Retinal pigment epithelial cell (primary cell): ENCODE measurements at regions not wholly inside any gene's neighbourhood (a gene's known extent, or its start where the extent isn't known, plus 50 kb on each side); places are given as distances from the start of the nearest gene placed in this dataset.

Experiments used
- DNase-seq: peaks from one replicate; pipeline ENCODE4 v3.0.0-alpha.2; 2010; ENCODE audit warnings: low read depth
- H3K4me3 ChIP-seq: 2 replicates; pipeline ENCODE4 v1.5.1; 2011; ENCODE audit warnings: mild to moderate bottlenecking, low read length, control low read depth, moderate library complexity
- TF ChIP-seq, protein P1 (sequence below): conservative IDR thresholded peaks from 2 replicates; pipeline ENCODE4 v1.5.1; 2011; ENCODE audit warnings: low read depth, low read length, control low read depth, inconsistent platforms

DNA sequence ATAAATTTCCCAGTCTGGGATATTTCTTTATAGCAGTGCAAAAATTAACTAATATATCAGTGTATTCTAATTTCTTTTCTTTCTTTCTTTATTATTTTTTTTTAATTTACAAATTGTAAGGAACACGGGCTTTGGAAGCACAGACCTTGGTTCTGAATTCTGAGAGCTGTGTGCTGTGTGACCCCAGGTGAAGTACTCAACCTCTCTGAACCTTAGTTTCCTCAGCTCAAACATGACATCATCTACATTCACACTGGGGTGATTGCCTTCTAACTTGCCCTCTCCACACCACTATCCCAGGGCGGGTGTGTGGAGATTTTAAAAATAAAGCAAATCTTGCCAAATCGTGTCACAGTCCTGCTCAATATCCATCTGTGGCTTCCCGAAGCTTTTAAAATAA, 282.8 kb downstream of the C12orf75 start:
- H3K4me3 ChIP-seq = no peak overlapping the region
- TF ChIP-seq, protein P1, sequence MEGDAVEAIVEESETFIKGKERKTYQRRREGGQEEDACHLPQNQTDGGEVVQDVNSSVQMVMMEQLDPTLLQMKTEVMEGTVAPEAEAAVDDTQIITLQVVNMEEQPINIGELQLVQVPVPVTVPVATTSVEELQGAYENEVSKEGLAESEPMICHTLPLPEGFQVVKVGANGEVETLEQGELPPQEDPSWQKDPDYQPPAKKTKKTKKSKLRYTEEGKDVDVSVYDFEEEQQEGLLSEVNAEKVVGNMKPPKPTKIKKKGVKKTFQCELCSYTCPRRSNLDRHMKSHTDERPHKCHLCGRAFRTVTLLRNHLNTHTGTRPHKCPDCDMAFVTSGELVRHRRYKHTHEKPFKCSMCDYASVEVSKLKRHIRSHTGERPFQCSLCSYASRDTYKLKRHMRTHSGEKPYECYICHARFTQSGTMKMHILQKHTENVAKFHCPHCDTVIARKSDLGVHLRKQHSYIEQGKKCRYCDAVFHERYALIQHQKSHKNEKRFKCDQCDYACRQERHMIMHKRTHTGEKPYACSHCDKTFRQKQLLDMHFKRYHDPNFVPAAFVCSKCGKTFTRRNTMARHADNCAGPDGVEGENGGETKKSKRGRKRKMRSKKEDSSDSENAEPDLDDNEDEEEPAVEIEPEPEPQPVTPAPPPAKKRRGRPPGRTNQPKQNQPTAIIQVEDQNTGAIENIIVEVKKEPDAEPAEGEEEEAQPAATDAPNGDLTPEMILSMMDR = no peak
- no peak for DNase-seq

DNA sequence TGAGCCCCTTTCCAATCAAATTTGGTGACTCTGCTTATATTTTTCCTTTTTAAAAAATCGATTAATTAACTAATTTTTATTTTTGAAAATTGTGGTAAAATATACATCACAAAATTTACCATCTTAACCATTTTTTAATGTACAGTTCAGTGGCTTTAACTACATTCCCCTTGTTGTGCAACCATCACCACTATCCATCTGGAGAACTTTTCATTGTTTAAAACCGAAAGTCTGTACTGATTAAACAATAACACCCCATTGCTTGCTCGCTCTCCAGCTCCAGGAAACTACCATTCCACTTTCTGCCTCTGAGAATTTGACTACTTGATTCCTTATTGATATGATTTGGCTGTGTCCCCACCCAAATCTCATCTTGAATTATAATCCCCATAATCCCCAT, 283.4 kb downstream of the C12orf75 start:
- TF ChIP-seq, protein P1 = no peak
- DNase-seq = no peak
- H3K4me3 ChIP-seq = no peak overlapping the region

DNA sequence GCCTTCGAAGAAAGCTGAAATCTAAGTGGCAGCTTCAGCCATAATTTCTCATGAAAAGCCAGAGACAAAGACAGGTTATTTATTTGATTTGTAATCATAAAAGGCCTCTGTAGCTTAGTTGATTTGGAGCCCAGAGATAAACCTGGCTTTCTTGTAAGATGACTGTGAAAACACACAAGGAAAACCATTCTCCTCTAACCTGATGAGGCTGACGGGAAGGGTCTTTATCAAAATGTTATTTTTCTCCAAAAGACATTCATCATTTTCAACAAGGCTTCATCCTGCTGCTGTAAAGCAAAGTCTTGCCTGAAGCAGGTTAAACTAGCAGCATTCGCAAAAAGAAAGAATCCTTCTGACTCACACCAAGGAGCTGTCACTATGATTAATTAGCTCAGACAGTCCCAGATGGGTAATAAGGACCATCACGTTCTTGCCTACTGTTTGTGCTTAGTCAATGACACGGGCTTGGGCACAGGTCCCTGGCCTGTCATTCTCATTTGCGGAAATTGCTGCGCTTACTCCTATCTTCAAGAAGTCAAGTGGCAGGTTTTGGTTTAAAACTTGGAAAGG, 286.6 kb downstream of the C12orf75 start:
- TF ChIP-seq, protein P1 = no peak
- no peak for DNase-seq
- no peak overlapping the region for H3K4me3 ChIP-seq

DNA sequence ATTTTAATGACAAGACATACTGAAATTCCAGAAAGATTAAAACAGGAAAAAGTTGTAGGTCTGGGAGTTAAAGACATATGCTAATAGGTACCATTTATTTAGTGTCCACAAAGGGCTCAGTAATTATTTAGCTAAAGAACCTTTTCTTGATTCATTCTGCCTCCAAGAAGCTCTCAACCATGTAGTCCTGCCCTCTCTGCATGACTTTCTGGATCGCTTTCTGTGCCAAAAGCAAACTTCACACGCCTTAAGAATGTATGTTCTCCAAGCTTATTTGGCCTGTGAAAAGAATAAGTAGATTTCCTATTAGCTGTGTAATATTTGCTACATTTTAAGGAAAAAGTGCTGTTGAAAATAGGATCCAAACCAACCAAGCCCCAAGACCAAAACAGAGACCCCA, 291.7 kb downstream of the C12orf75 start:
- H3K4me3 ChIP-seq = no peak overlapping the region
- TF ChIP-seq, protein P1 = no peak
- peak; percentile 7 for DNase-seq

DNA sequence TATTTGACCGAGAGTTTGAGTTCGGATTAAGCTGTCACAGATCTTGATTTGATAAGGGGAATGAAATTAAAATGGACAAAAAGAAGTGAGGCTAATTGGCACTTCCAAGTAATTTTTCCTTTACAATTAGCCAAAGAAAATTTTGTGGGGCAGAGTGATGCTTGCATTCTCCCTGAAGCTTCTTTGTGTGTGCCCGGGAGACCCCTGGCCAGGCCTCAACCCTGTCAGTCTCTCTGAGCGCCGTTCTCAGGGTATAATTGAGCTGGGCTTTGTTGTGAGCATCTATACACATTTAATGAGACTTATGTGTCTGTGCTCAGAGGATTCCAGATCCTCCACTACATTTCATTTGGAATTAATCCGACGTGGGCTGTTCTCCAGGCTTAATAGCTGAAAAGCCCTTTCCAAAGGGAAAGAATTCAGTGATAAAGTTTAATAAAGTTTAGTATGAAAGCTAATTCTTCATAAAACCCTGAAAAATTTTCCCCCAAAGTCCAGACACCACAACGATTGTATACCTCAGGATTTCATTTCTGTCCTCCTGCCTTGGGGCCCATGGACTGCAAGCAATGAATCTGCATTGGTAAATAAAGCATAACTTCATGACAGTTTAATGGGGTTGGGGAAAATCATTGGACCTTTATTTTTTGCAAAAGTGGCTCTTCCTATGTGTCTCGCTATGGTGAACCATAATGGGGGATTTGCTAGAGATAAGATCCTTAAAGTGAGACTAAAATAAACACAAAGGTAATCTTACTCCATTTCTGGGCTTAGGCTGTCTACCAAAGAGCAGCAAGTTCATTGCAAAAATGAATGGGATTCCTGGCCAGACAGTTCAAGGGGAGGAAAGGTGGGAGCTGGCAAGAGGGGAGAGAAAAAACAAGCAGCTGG, 292.6 kb downstream of the C12orf75 start:
- H3K4me3 ChIP-seq = no peak overlapping the region
- TF ChIP-seq, protein P1 = no peak
- DNase-seq = peak; percentile 15

DNA sequence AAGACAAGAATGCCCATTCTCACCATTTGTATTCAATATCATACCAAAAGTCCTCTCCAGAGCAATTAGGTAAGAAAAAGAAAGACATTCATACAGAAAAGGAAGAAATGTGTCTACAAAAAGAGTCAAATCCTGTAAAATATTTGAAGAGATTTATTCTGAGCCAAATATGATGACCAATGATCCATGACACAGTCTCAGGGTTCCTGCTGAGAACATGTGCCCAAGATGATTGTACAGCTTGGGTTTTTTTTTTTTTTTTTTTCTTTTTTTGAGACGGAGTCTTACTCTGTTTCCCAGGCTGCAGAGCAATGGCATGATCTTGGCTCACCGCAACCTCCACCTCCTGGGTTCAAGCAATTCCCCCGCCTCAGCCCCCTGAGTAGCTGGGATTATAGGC, 296.2 kb downstream of the C12orf75 start:
- DNase-seq = no peak
- TF ChIP-seq, protein P1 = no peak
- no peak overlapping the region for H3K4me3 ChIP-seq

DNA sequence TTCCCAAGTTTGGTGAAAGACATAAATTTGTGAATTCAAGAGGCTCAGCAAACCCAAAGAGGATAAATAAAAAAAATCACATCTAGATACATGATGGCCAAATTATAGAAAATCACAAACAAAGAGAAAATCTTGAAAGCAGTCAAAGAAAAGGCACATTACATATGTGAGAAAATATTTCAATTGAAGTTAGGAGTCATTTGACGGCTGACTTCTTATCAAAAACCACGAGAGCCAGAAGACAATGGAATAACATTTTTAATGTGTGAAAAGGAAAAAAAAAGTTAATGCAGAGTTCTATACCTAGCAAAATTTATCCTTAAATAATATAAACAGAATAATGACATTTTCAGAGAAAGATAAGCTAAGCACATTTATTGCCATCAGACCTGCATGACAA, 307.0 kb downstream of the C12orf75 start:
- DNase-seq = no peak
- TF ChIP-seq, protein P1 = no peak
- H3K4me3 ChIP-seq = no peak overlapping the region
